ENCODE measurements at regions not wholly inside any gene's neighbourhood (a gene's known extent, or its start where the extent isn't known, plus 50 kb on each side); places are given as distances from the start of the nearest gene placed in this dataset.

- TF ChIP-seq CTCF (IDR thresholded peaks at IDR 0.05) (no peak), POLR2A (IDR thresholded peaks at IDR 0.05) (no peak), POLR2AphosphoS5 (IDR thresholded peaks at IDR 0.05) (no peak)
These were observed 109.4 kb upstream of the BNIP2 start for GRCh38 chr15:59798605-59798917.

Measured in transverse colon (tissue), 4 donors.